ENCODE measurements at regions not wholly inside any gene's neighbourhood (a gene's known extent, or its start where the extent isn't known, plus 50 kb on each side); places are given as distances from the start of the nearest gene placed in this dataset.

DNA sequence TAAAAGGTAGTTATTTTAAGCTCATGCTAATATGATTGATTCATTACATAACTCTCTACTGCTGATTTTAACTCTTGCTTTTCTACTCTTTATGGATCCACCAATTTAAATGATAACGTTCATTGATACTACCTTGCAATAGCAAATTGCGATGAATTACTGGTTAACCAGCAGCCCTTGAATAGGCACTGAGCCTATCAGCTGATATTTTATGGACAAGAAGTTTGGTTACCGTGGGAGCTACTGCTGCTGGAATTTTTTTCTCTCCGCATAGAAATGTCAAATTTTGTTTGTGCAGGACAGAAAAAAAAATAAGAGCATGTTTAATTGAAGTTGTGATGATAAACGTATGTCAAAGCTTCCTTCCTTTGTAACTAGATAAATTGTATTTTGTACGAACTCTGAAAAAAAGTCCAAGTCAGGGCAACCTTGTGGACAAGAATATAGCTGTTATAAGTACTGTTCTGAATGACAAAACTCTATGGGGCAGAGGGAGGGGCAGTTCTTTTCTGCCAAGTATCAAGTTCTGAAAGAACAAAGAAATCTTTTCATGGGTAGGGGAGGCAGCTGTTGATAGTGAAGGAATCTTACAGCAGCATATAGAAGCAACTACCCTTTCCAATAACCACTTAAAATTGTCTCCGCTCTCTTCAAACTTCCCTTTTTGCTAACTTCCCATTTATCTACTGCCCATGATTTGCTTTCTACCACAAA is 434.9 kb upstream of the PABPC4L start:
- TF ChIP-seq RAD21 (IDR thresholded peaks at IDR 0.05; ENCODE audit: low read depth), result no peak
- no peak for TF ChIP-seq CREB1 (IDR thresholded peaks at IDR 0.05; ENCODE audit: low read depth)
- no peak for TF ChIP-seq TCF12 (IDR thresholded peaks at IDR 0.05; ENCODE audit: low read depth)

GRCh38 chr4:134634301-134634700 is 432.7 kb upstream of the PABPC4L start:
- TF ChIP-seq CREB1 (IDR thresholded peaks at IDR 0.05; ENCODE audit: low read depth), result no peak
- TF ChIP-seq FOXM1 (IDR thresholded peaks at IDR 0.05; ENCODE audit: borderline replicate concordance, low read depth), result no peak
- TF ChIP-seq NFIC (IDR thresholded peaks at IDR 0.05), result no peak
- TF ChIP-seq TCF12 (IDR thresholded peaks at IDR 0.05; ENCODE audit: low read depth), result no peak
- no peak for TF ChIP-seq ZBTB7A (IDR thresholded peaks at IDR 0.05; ENCODE audit: low read depth)
- TF ChIP-seq EP300 (IDR thresholded peaks at IDR 0.05; ENCODE audit: borderline replicate concordance), result no peak
- TF ChIP-seq RAD21 (IDR thresholded peaks at IDR 0.05; ENCODE audit: low read depth), result no peak
- TF ChIP-seq USF1 (IDR thresholded peaks at IDR 0.05), result no peak
- no peak for TF ChIP-seq MAX (IDR thresholded peaks at IDR 0.05)
- TF ChIP-seq EGR1 (IDR thresholded peaks at IDR 0.05), result no peak
- no peak for TF ChIP-seq TEAD4 (IDR thresholded peaks at IDR 0.05)
- TF ChIP-seq CEBPB (IDR thresholded peaks at IDR 0.05), result no peak
- no peak for TF ChIP-seq YY1 (IDR thresholded peaks at IDR 0.05; ENCODE audit: low read depth)
- TF ChIP-seq, protein P1, sequence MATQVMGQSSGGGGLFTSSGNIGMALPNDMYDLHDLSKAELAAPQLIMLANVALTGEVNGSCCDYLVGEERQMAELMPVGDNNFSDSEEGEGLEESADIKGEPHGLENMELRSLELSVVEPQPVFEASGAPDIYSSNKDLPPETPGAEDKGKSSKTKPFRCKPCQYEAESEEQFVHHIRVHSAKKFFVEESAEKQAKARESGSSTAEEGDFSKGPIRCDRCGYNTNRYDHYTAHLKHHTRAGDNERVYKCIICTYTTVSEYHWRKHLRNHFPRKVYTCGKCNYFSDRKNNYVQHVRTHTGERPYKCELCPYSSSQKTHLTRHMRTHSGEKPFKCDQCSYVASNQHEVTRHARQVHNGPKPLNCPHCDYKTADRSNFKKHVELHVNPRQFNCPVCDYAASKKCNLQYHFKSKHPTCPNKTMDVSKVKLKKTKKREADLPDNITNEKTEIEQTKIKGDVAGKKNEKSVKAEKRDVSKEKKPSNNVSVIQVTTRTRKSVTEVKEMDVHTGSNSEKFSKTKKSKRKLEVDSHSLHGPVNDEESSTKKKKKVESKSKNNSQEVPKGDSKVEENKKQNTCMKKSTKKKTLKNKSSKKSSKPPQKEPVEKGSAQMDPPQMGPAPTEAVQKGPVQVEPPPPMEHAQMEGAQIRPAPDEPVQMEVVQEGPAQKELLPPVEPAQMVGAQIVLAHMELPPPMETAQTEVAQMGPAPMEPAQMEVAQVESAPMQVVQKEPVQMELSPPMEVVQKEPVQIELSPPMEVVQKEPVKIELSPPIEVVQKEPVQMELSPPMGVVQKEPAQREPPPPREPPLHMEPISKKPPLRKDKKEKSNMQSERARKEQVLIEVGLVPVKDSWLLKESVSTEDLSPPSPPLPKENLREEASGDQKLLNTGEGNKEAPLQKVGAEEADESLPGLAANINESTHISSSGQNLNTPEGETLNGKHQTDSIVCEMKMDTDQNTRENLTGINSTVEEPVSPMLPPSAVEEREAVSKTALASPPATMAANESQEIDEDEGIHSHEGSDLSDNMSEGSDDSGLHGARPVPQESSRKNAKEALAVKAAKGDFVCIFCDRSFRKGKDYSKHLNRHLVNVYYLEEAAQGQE (IDR thresholded peaks at IDR 0.05; ENCODE audit: low read depth), result no peak
- no peak for TF ChIP-seq TAF1 (IDR thresholded peaks at IDR 0.05; ENCODE audit: low read depth)

- TF ChIP-seq MAX (IDR thresholded peaks at IDR 0.05) (no peak), TAF1 (IDR thresholded peaks at IDR 0.05; ENCODE audit: low read depth) (no peak), YY1 (IDR thresholded peaks at IDR 0.05; ENCODE audit: low read depth) (no peak), ZBTB7A (IDR thresholded peaks at IDR 0.05; ENCODE audit: low read depth) (no peak), CREB1 (IDR thresholded peaks at IDR 0.05; ENCODE audit: low read depth) (no peak), TEAD4 (IDR thresholded peaks at IDR 0.05) (no peak), NFIC (IDR thresholded peaks at IDR 0.05) (no peak), CEBPB (IDR thresholded peaks at IDR 0.05) (no peak), RAD21 (IDR thresholded peaks at IDR 0.05; ENCODE audit: low read depth) (no peak), USF1 (IDR thresholded peaks at IDR 0.05) (no peak), FOXM1 (IDR thresholded peaks at IDR 0.05; ENCODE audit: borderline replicate concordance, low read depth) (no peak)
These were observed 430.5 kb upstream of the PABPC4L start for GRCh38 chr4:134632056-134632455.

- TF ChIP-seq TAF1 (IDR thresholded peaks at IDR 0.05; ENCODE audit: low read depth) (no peak), USF1 (IDR thresholded peaks at IDR 0.05) (no peak), NFIC (IDR thresholded peaks at IDR 0.05) (no peak), MAX (IDR thresholded peaks at IDR 0.05) (no peak), CREB1 (IDR thresholded peaks at IDR 0.05; ENCODE audit: low read depth) (no peak), ZBTB7A (IDR thresholded peaks at IDR 0.05; ENCODE audit: low read depth) (no peak), EGR1 (IDR thresholded peaks at IDR 0.05) (no peak), FOXM1 (IDR thresholded peaks at IDR 0.05; ENCODE audit: borderline replicate concordance, low read depth) (no peak), CEBPB (IDR thresholded peaks at IDR 0.05) (no peak), YY1 (IDR thresholded peaks at IDR 0.05; ENCODE audit: low read depth) (no peak), EP300 (IDR thresholded peaks at IDR 0.05; ENCODE audit: borderline replicate concordance) (no peak), TCF12 (IDR thresholded peaks at IDR 0.05; ENCODE audit: low read depth) (no peak), RAD21 (IDR thresholded peaks at IDR 0.05; ENCODE audit: low read depth) (no peak), TEAD4 (IDR thresholded peaks at IDR 0.05) (no peak)
- TF ChIP-seq, protein P1 (IDR thresholded peaks at IDR 0.05; ENCODE audit: low read depth), result no peak
These were observed 426.5 kb upstream of the PABPC4L start for GRCh38 chr4:134628066-134628465.

DNA sequence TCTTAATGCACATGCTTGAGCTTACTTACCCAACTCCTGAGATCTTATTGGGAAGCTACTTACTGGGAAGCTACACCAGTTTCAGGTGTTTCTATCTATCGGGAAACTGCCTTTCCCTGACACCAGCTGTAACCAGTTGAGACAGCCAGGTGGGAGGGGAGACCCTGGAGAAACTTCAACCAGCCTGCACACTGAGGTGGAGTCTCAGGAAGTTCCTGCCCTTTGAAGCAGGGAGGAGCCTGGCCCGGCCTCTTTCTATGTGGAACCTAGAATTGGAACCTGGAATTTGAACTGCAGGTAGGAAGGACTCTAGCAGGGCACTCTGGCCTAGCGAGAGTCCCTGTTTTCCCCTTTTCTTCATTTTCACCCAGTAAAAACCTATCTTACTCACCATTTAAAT is 425.8 kb upstream of the PABPC4L start:
- TF ChIP-seq RAD21 (IDR thresholded peaks at IDR 0.05; ENCODE audit: low read depth) (no peak), USF1 (IDR thresholded peaks at IDR 0.05) (no peak), TAF1 (IDR thresholded peaks at IDR 0.05; ENCODE audit: low read depth) (no peak), TCF12 (IDR thresholded peaks at IDR 0.05; ENCODE audit: low read depth) (no peak), ZBTB7A (IDR thresholded peaks at IDR 0.05; ENCODE audit: low read depth) (no peak), NFIC (IDR thresholded peaks at IDR 0.05) (no peak), TEAD4 (IDR thresholded peaks at IDR 0.05) (no peak), CREB1 (IDR thresholded peaks at IDR 0.05; ENCODE audit: low read depth) (no peak), EP300 (IDR thresholded peaks at IDR 0.05; ENCODE audit: borderline replicate concordance) (no peak), EGR1 (IDR thresholded peaks at IDR 0.05) (no peak), YY1 (IDR thresholded peaks at IDR 0.05; ENCODE audit: low read depth) (no peak), MAX (IDR thresholded peaks at IDR 0.05) (no peak), CEBPB (IDR thresholded peaks at IDR 0.05) (no peak), FOXM1 (IDR thresholded peaks at IDR 0.05; ENCODE audit: borderline replicate concordance, low read depth) (no peak)
- TF ChIP-seq, protein P1 (IDR thresholded peaks at IDR 0.05; ENCODE audit: low read depth), result no peak
